Epithelial cell of esophagus (primary cell): ENCODE measurements at regions not wholly inside any gene's neighbourhood (a gene's known extent, or its start where the extent isn't known, plus 50 kb on each side); places are given as distances from the start of the nearest gene placed in this dataset.

Experiments
- DNase-seq: peaks from one replicate; pipeline ENCODE4 v3.0.0; 2010; ENCODE audit warnings: low read depth
- H3K4me3 ChIP-seq: 2 replicates; pipeline ENCODE4 v1.5.1; 2011; ENCODE audit warnings: mild to moderate bottlenecking, low read length, control low read depth
- TF ChIP-seq, protein P1 (sequence below): IDR thresholded peaks from 2 replicates; pipeline ENCODE4 v1.5.1; 2011; ENCODE audit warnings: low read depth, mild to moderate bottlenecking, low read length, control low read depth, inconsistent platforms; ENCODE audit not compliant: insufficient read depth; ENCODE audit errors: missing control alignments

GRCh38 chr18:5649439-5649838, 105.6 kb upstream of the EPB41L3 start:
- DNase-seq: no peak
- no peak overlapping the region for H3K4me3 ChIP-seq
- TF ChIP-seq, protein P1, sequence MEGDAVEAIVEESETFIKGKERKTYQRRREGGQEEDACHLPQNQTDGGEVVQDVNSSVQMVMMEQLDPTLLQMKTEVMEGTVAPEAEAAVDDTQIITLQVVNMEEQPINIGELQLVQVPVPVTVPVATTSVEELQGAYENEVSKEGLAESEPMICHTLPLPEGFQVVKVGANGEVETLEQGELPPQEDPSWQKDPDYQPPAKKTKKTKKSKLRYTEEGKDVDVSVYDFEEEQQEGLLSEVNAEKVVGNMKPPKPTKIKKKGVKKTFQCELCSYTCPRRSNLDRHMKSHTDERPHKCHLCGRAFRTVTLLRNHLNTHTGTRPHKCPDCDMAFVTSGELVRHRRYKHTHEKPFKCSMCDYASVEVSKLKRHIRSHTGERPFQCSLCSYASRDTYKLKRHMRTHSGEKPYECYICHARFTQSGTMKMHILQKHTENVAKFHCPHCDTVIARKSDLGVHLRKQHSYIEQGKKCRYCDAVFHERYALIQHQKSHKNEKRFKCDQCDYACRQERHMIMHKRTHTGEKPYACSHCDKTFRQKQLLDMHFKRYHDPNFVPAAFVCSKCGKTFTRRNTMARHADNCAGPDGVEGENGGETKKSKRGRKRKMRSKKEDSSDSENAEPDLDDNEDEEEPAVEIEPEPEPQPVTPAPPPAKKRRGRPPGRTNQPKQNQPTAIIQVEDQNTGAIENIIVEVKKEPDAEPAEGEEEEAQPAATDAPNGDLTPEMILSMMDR: no peak

GRCh38 chr18:5646739-5647138, 102.9 kb upstream of the EPB41L3 start:
- H3K4me3 ChIP-seq: no peak overlapping the region
- TF ChIP-seq, protein P1: no peak
- DNase-seq: no peak

DNA sequence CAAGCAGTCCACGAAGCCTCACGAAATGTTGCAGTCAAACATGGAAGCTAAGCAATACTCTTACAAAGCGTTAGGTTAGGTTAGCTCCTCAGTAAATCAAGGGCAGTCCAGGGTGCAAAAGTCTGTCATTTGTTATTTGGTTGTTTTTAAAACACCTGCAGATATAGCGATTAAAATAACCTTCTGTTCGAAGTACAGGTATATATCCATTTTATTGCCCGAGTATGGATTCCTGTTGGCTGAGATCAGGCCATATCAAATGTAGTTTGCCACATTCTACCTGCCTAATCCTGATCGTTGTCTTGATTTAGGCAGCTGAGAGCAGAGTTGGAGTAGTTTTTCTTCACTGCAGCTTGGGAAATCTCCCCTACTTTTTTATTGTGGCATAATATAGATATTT, 99.5 kb upstream of the EPB41L3 start:
- DNase-seq: no peak
- TF ChIP-seq, protein P1: no peak
- H3K4me3 ChIP-seq: no peak overlapping the region

- H3K4me3 ChIP-seq: no peak overlapping the region
- DNase-seq: no peak
- TF ChIP-seq, protein P1: no peak
These were observed 97.1 kb upstream of the EPB41L3 start for GRCh38 chr18:5640939-5641338.

- TF ChIP-seq, protein P1: no peak
- H3K4me3 ChIP-seq: no peak overlapping the region
- no peak for DNase-seq
These were observed 95.3 kb upstream of the EPB41L3 start for GRCh38 chr18:5639131-5639530.

- H3K4me3 ChIP-seq: no peak overlapping the region
- no peak for DNase-seq
- TF ChIP-seq, protein P1: no peak
These were observed 88.2 kb upstream of the EPB41L3 start for GRCh38 chr18:5632041-5632440.

- no peak for DNase-seq
- H3K4me3 ChIP-seq: no peak overlapping the region
- TF ChIP-seq, protein P1: no peak
These were observed 87.2 kb upstream of the EPB41L3 start for GRCh38 chr18:5630900-5631413.
